ENCODE measurements at regions not wholly inside any gene's neighbourhood (a gene's known extent, or its start where the extent isn't known, plus 50 kb on each side); places are given as distances from the start of the nearest gene placed in this dataset.
"Not testable (repeated sequence)": the region's sequence is repeated elsewhere in the genome, so short reads cannot be mapped to it uniquely, and the experiment has no call there.

DNA sequence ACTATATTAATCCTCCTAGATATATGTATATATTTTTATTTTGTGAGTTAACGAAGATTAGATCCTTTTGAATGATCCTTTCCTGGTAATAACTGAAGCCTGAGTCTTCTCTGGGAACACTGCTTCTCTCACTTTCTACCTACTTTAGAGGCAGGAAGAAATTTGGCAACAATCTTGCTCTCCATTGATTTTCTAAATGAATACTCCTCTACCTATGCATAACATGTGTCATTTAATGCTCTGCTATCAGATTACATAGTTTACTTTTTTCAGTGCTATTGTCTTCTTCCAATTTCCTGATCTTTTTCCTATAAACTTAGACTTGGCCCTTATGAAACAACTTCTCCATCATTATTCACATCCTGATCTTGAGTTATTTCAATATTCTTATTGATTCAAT lies 60.4 kb upstream of the PDHA2 start:
- DNase-seq = no peak

- no peak for DNase-seq
Measured at GRCh38 chr4:95778666-95779065, 61.2 kb upstream of the PDHA2 start.

DNA sequence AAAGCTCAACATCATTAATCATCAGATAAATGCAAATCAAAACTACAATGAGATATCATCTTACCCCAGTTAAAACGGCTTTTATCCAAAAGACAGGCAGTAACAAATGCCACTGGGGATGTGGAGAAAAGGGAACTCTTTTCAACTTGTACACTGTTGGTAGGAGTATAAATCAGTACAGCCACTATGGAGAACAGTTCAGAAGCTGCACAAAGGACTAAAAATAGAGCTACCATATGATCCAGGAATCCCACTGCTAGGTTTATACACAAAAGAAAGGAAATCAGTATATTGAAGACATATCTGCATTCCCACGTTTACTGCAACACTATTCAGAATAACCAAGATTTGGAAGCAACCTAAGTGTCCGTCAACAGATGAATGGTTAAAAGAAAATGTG lies 69.3 kb upstream of the PDHA2 start:
- not testable (repeated sequence) for DNase-seq

- no peak for DNase-seq
Measured at GRCh38 chr4:95764961-95765360, 74.9 kb upstream of the PDHA2 start.

DNA sequence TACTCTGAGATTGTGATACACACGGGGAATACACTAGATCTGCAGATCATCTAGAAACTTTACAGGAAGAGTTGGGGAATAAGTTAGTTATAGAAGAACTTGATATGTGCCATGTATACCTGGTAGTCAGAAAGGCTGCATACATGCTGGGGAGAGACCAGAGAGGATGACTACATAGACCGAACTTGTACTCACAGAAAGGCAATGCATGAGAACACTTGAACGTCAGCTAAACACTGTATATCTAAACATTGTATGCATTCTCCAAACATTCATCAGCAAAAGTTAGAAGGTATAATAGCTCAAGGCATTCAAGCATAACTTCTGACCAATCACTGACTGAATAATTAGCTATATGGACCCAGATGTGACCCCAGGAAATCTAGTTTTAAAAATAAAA lies 78.0 kb upstream of the PDHA2 start:
- no peak for DNase-seq

GRCh38 chr4:95761426-95761825 lies 78.5 kb upstream of the PDHA2 start:
- peak; percentile 46 for DNase-seq

GRCh38 chr4:95760646-95761045 lies 79.2 kb upstream of the PDHA2 start:
- DNase-seq = not testable (repeated sequence)

- DNase-seq = no peak
Measured at GRCh38 chr4:95758001-95758400, 81.9 kb upstream of the PDHA2 start.

- no peak for DNase-seq
Measured at GRCh38 chr4:95754667-95755066, 85.2 kb upstream of the PDHA2 start.

- no peak for DNase-seq
Measured at GRCh38 chr4:95749204-95749603, 90.7 kb upstream of the PDHA2 start.

GRCh38 chr4:95742872-95743271 lies 97.0 kb upstream of the PDHA2 start:
- DNase-seq = no peak

- no peak for DNase-seq
Measured at GRCh38 chr4:95742179-95742578, 97.7 kb upstream of the PDHA2 start.

DNA sequence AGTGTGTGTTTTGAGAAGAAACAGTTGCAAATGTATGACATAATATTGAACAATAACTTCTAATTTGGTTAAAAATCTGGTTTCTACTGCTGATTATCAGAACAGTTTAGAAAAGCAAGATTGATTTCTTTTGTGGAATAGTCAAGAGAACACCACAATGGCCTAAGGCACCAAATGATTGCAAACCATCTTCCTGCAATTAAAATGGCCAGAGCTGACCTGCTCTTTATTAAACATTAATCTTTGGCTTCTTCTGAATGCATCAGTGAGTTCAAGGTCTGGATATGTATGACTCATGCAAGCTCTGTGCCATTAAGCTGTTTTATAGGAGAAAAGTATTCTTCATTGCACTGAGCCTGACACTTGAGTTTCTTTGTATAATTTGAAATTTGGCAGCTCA lies 107.8 kb upstream of the PDHA2 start:
- no peak for DNase-seq

GRCh38 chr4:95729596-95729995 lies 110.3 kb upstream of the PDHA2 start:
- DNase-seq = no peak

GRCh38 chr4:95728145-95728544 lies 111.7 kb upstream of the PDHA2 start:
- DNase-seq = no peak

GRCh38 chr4:95715830-95716229 lies 124.1 kb upstream of the PDHA2 start:
- no peak for DNase-seq

DNA sequence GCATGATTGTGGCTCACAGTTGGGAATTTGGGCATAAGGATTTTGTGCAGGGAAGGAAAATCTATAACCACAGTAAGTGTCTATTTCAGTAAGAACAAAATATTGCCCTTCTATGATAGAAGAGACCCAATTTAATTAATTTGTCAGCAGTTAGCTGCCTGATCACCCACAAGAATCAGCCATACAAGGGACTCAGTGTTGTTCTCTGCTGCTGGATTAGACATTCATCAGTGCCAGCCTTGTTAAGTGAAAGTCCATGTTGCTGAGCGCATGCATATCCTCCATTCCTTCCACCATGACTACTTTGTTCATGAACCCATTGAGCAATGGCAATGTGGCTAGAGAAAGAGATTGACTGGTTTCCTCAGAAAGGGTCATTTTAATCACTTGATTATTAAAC lies 125.3 kb upstream of the PDHA2 start:
- no peak for DNase-seq

DNA sequence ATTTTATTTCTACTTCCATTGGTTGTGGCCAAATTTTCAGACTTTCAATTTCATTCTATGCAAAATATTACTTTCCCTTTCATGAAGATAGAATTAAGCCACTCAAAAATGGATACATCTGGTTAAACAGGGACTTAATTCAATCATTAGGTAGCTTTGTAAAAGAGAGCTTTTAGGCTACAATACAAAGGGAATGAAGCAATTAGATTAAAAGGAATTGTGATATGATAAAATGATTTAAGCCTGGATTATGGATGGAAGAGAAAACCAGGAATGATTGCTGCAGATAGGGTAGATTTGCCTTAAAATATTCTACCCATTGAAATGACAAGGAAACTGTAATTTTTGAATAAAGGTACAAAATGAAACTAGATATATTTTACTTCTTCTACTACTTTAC lies 134.6 kb upstream of the PDHA2 start:
- no peak for DNase-seq

- no peak for DNase-seq
Measured at GRCh38 chr4:95701500-95702170, 138.3 kb upstream of the PDHA2 start.

GRCh38 chr4:95694411-95694810 lies 145.5 kb upstream of the PDHA2 start:
- DNase-seq = no peak

- no peak for DNase-seq
Measured at GRCh38 chr4:95693594-95693993, 144.8 kb upstream of the UNC5C start.

GRCh38 chr4:95676190-95676589 lies 127.4 kb upstream of the UNC5C start:
- DNase-seq = no peak

- no peak for DNase-seq
Measured at GRCh38 chr4:95675623-95676022, 126.8 kb upstream of the UNC5C start.

GRCh38 chr4:95674521-95674981 lies 125.8 kb upstream of the UNC5C start:
- DNase-seq = no peak

DNA sequence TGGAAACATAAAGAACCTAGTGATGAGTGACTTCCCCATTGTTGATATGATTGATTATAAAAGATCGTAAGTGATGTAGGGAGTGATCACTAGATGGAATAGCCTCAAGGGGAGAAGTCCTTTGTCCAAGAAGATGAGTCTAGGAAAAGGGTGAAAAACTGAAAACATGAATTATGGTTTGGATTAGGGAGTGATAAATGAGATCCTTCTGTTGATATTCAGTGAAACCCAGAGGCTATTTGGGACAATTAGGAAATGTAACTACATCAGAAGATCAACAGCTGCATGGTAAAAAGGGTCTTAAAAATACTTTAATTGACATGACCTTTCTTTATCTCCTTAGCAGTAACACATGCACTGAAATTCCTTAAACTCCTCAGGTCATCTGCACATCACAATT lies 124.0 kb upstream of the UNC5C start:
- DNase-seq = no peak

Measured in fibroblast of skin of scalp (primary cell).